HG02623 (cell line): ENCODE measurements at regions not wholly inside any gene's neighbourhood (a gene's known extent, or its start where the extent isn't known, plus 50 kb on each side); places are given as distances from the start of the nearest gene placed in this dataset.

Source experiments
- ATAC-seq: cut with Tn5 transposase; IDR thresholded peaks from one replicate; pipeline ENCODE4 v1.9.1; 2021; ENCODE audit warnings: moderate library complexity; ENCODE audit not compliant: unreplicated experiment

GRCh38 chr2:8088810-8089209, 593.0 kb upstream of the ID2 start:
- ATAC-seq = no peak

DNA sequence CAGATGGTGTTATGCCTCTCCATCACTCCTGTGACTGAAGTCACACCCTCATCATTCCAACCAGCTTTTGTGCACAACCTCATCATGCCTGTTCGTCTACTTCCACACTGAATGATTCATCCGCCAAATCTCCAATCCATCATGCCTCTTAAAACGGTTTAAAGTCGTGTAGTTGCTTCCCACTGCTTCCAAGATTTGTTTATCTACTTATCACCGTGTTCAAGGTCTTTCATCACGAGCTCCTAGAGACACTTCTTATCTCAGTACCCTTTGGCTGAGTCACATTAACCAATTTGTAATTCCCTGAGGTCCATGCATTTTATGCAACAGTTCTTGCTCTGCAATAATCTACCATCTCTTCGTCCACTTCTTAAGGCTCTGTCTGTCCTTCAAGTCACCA, 592.3 kb upstream of the ID2 start:
- ATAC-seq = no peak

DNA sequence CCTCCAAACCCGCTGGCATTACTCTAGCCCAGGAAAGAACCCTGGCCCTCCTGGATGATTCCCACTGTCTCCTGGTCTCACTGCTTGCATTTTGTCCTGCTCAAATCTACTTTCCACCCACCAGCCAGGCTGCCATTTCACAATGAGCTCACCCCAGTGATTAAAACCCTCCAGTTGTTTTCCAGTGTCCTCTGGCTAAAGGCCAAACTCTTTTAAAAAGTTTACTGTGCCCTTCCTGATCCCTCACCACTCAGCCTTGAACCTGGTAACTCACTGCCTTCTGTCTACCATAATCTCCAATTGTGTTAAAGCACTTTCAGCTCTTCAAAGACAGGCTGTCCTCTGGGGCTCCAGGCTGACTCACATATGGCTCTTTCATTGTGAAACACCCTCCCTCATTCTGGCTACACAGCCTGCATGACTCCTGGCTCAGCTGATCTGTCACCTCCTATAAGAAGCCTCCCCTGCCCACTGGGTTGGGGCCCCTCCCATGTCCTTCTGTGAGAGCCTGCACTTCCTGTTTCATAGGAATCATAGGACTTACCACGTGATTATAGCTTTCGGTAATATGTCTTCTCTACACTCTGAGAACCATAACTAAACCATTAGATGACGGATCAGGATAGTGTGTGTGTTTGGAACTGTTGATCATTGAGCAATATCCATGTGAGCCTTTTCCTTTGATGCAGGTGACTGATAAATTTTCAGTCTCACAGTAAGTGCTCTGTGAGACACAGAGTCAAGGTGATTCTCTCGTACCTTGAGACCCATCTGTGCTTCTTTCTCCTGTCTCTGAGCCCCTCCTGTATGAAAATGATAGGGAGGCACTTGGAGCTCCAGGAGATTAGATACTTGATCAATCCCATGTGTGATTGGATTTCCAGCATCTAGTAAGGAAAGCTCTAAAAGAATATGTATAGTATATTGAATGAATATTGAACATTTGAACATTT, 590.8 kb upstream of the ID2 start:
- ATAC-seq = peak; percentile 58

DNA sequence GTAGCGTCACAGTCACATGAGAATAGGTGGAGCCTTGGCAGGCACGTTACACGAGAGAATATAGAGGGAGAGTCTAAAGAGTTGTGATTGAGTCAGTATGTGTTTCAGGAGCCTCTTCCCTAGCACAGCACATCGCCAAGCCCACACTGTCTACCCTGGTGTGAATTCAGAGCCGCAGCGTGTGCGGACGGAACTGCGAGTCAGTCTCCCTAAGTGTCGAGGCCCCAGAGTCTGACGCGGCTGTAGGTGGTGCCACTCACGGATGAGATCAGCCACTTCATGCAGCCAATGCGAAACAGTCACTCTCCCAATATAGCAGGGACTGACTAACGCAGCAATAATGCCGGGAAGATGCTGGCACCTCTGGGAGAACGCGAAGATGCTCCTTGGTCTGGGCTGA, 587.3 kb upstream of the ID2 start:
- ATAC-seq = no peak

DNA sequence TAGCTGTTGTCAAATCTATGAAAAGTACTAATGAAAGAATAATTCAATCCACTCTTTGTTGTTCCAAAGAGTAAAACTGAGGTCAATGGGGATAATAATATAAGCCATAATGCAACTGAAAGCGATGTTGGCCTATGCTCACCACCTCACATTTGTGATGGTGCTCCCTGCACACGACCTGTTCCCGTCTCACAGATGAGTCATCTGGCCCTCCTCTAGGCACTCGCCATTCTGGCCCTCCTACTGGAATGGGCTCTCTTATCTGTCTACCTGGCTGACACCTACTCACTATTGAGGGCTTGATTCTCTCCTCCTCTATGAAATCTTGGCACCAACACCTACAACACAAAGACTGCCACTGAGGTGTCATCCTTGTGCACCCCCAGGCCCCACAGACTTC, 585.9 kb upstream of the ID2 start:
- no peak for ATAC-seq

GRCh38 chr2:8096484-8096883, 585.4 kb upstream of the ID2 start:
- no peak for ATAC-seq

GRCh38 chr2:8098476-8099266, 583.2 kb upstream of the ID2 start:
- ATAC-seq = no peak

DNA sequence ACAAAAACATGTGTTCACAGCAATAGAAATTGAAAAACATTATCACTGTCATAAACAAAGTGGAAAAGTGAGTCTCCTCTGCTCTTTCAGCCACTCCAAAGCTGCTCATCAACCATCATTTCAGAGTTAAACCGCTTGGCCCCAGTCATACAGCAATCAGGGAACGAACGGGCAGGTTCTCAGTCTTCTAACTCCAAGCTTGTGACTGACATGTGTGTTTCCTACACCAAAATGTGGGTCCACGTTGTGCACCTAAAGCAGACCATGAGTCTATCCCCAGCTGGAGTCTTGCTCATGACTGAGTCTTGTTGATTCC, 582.6 kb upstream of the ID2 start:
- ATAC-seq = no peak

GRCh38 chr2:8101614-8102277, 580.1 kb upstream of the ID2 start:
- no peak for ATAC-seq

GRCh38 chr2:8102470-8102869, 579.4 kb upstream of the ID2 start:
- no peak for ATAC-seq

DNA sequence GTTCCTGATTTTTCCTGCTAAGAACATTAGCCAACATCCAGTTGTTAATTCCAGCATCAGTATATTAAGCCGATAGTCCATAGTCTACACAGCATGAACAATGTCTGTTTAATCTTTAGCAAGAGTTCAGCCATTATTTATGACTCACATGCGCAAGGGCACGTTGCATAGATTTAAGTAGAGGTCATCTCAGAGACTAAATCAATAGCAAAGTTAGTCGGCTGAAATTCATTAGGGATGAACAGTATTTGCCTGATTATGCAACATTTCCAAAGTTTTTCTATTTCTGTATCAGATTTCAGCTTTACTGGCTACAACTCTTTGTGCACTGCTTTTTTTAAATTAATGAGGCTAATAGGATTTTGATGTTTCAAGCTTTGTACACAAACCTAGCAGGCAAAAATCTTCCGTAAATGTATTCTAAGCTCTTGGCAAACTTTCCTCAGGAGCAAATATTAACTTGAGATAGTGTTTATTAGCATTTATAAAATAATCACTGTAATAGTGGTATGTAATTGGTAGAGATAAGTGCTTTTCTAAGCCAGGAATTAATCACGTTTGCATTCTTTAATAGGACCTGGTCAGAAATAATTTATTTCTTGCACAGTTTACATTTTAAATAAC, 578.7 kb upstream of the ID2 start:
- no peak for ATAC-seq

DNA sequence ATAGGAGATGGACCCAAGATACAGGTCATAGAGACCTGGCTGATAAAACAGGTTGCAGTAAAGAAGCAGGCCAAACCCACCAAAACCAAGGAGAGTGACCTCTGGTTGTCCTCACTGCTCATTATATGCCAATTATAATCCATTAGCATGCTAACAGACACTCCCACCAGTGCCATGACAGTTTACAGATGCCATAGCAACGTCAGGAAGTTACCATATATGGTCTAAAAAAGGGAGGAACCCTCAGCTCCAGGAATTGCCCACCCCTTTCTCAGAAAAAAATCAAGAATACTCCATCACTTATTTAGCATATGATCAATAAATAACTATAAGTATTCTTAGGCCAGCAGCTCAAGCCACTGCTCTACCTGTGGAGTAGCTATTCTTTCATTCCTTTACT, 574.7 kb upstream of the ID2 start:
- ATAC-seq = no peak

DNA sequence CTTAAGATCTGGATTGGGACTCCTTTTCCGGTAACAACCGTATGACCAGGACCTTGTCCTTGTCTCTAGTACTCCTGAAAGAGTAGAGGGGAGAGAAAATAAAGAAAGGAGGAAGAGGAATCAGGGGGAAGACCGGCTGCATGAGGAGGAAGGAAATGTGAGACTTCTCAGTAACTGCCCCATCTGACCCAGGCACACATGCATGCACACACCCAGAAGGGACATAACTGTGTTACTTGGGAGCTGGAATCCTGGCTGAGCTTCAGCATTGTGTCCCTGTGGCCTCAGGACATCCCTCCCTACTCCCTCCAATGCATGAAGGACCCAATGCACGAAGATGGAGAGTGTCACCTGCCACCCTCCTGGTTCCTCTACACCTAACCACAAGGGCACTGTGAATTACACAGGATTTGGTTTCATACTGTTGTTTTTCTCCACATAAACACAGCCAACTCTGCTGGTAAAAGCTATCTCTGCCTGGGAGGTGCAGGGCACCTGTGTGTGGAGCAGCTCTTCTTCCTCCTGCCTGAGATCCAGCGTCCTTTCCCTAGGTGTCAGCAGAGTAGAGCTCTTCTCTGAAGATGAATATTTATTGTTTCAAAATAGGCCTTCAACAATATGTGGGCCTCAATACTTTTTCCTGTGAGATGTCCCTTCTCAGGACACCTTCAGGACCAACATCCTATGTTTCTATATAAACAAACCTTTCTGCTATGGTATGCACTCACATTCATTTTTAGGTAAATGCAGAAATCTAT, 574.1 kb upstream of the ID2 start:
- no peak for ATAC-seq

- no peak for ATAC-seq
Observed at GRCh38 chr2:8110716-8111115, 571.1 kb upstream of the ID2 start.

GRCh38 chr2:8111193-8111592, 570.7 kb upstream of the ID2 start:
- no peak for ATAC-seq

GRCh38 chr2:8115456-8115855, 566.4 kb upstream of the ID2 start:
- ATAC-seq = no peak

GRCh38 chr2:8115966-8116365, 565.9 kb upstream of the ID2 start:
- no peak for ATAC-seq

GRCh38 chr2:8116661-8117060, 565.2 kb upstream of the ID2 start:
- peak; percentile 96 for ATAC-seq

GRCh38 chr2:8118940-8119781, 562.7 kb upstream of the ID2 start:
- ATAC-seq = no peak
